ENCODE measurements at regions not wholly inside any gene's neighbourhood (a gene's known extent, or its start where the extent isn't known, plus 50 kb on each side); places are given as distances from the start of the nearest gene placed in this dataset.

- no peak for DNase-seq (ENCODE audit: low read depth in 2 of 2)
Observed at GRCh38 chr17:70863436-70864248, 694.3 kb downstream of the KCNJ2 start.

- no peak for DNase-seq (ENCODE audit: low read depth in 2 of 2)
Observed at GRCh38 chr17:70865993-70866804, 696.9 kb downstream of the KCNJ2 start.

- DNase-seq (ENCODE audit: low read depth in 2 of 2), result no peak
Observed at GRCh38 chr17:70868149-70868548, 698.8 kb downstream of the KCNJ2 start.

- DNase-seq (ENCODE audit: low read depth in 2 of 2), result no peak
Observed at GRCh38 chr17:70869402-70870085, 700.2 kb downstream of the KCNJ2 start.

- no peak for DNase-seq (ENCODE audit: low read depth in 2 of 2)
Observed at GRCh38 chr17:70871180-70871818, 702.0 kb downstream of the KCNJ2 start.

GRCh38 chr17:70872103-70872502 is 702.8 kb downstream of the KCNJ2 start:
- DNase-seq (ENCODE audit: low read depth in 2 of 2), result no peak

GRCh38 chr17:70875729-70876310 is 706.5 kb downstream of the KCNJ2 start:
- DNase-seq (ENCODE audit: low read depth in 2 of 2), result no peak

GRCh38 chr17:70878879-70879278 is 709.5 kb downstream of the KCNJ2 start:
- DNase-seq (ENCODE audit: low read depth in 2 of 2), result no peak

GRCh38 chr17:70879401-70879800 is 710.1 kb downstream of the KCNJ2 start:
- no peak for DNase-seq (ENCODE audit: low read depth in 2 of 2)

GRCh38 chr17:70881093-70881492 is 711.8 kb downstream of the KCNJ2 start:
- DNase-seq (ENCODE audit: low read depth in 2 of 2), result no peak

GRCh38 chr17:70882504-70882903 is 713.2 kb downstream of the KCNJ2 start:
- DNase-seq (ENCODE audit: low read depth in 2 of 2), result no peak

- DNase-seq (ENCODE audit: low read depth in 2 of 2), result no peak
Observed at GRCh38 chr17:70886648-70887047, 717.3 kb downstream of the KCNJ2 start.

- no peak for DNase-seq (ENCODE audit: low read depth in 2 of 2)
Observed at GRCh38 chr17:70888324-70888723, 719.0 kb downstream of the KCNJ2 start.

GRCh38 chr17:70891306-70891705 is 722.0 kb downstream of the KCNJ2 start:
- DNase-seq (ENCODE audit: low read depth in 2 of 2), result no peak

GRCh38 chr17:70892527-70892926 is 723.2 kb downstream of the KCNJ2 start:
- DNase-seq (ENCODE audit: low read depth in 2 of 2), result no peak

- DNase-seq (ENCODE audit: low read depth in 2 of 2), result no peak
Observed at GRCh38 chr17:70896843-70897242, 727.5 kb downstream of the KCNJ2 start.

- no peak for DNase-seq (ENCODE audit: low read depth in 2 of 2)
Observed at GRCh38 chr17:70897446-70897845, 728.1 kb downstream of the KCNJ2 start.

GRCh38 chr17:70901870-70902269 is 732.5 kb downstream of the KCNJ2 start:
- no peak for DNase-seq (ENCODE audit: low read depth in 2 of 2)

GRCh38 chr17:70905796-70906195 is 736.5 kb downstream of the KCNJ2 start:
- DNase-seq (ENCODE audit: low read depth in 2 of 2), result no peak

- DNase-seq (ENCODE audit: low read depth in 2 of 2), result no peak
Observed at GRCh38 chr17:70906808-70907207, 737.5 kb downstream of the KCNJ2 start.

- DNase-seq (ENCODE audit: low read depth in 2 of 2), result no peak
Observed at GRCh38 chr17:70912716-70913485, 743.6 kb downstream of the KCNJ2 start.

All from dermis microvascular lymphatic vessel endothelial cell (primary cell).